Sigmoid colon (tissue), 6 donors: ENCODE measurements at regions not wholly inside any gene's neighbourhood (a gene's known extent, or its start where the extent isn't known, plus 50 kb on each side); places are given as distances from the start of the nearest gene placed in this dataset.
"Not testable (repeated sequence)": the region's sequence is repeated elsewhere in the genome, so short reads cannot be mapped to it uniquely, and the experiment has no call there.

Experiments used
- DNase-seq: peaks from one replicate; pipeline ENCODE4 v3.0.0-alpha.2; 2019
- H3K27ac ChIP-seq, 4 donors: fragments of 200-600 bp; sonication (generic); one replicate each; pipeline ENCODE4 v1.5.1; 2016 to 2019; ENCODE audit warnings: mild to moderate bottlenecking in 1 of 4
- H3K27me3 ChIP-seq, 3 donors: fragments of 200-600 bp; sonication (generic); one replicate each; pipeline ENCODE4 v1.5.1; 2019; ENCODE audit warnings: mild to moderate bottlenecking in 1 of 3
- H3K36me3 ChIP-seq, 4 donors: fragments of 200-600 bp; sonication (generic); one replicate each; pipeline ENCODE4 v1.5.1; 2016 to 2019
- H3K4me1 ChIP-seq, 4 donors: fragments of 200-600 bp; sonication (generic); one replicate each; pipeline ENCODE4 v1.5.1; 2017 to 2019
- H3K4me3 ChIP-seq, 4 donors: fragments of 200-600 bp; sonication (generic); one replicate each; pipeline ENCODE4 v1.5.1; 2017 to 2019; ENCODE audit warnings: mild to moderate bottlenecking in 2 of 4, moderate library complexity in 1 of 4
- H3K9me3 ChIP-seq, 4 donors: fragments of 200-600 bp in 3 of 4; sonication (generic) in 3 of 4; one replicate each; pipeline versions ENCODE4 v1.5.1 to v1.6.1; 2013 to 2019
- EP300 ChIP-seq, 4 donors: sonication (generic); formaldehyde crosslinking; IDR thresholded peaks; one replicate each; pipeline ENCODE4 v1.6.1; 2017; ENCODE audit warnings: antibody characterized with exemption in 4 of 4
- POLR2A ChIP-seq, 2 donors: fragments of 450-650 bp; IDR thresholded peaks; one replicate each; pipeline ENCODE4 v1.6.1; 2016; ENCODE audit warnings: antibody characterized with exemption in 2 of 2, mild to moderate bottlenecking in 2 of 2, moderate library complexity in 2 of 2
- POLR2AphosphoS5 ChIP-seq, 4 donors: sonication (generic); formaldehyde crosslinking; IDR thresholded peaks; one replicate each; pipeline ENCODE4 v1.6.1; 2017; ENCODE audit warnings: antibody characterized with exemption in 4 of 4
- WGBS, 2 donors: extraction: QIAGEN DNeasy Blood & Tissue Kit; methylation state at CpG; one replicate each; pipeline ENCODE4 v1.1.7; 2013; 5-methylcytosine and 5-hydroxymethylcytosine counted together
- intact Hi-C: fragments of 100-400 bp; cut with DNase I; formaldehyde crosslinking; loops from one replicate; pipeline ENCODE4 v1.15.1; 2023
- TF ChIP-seq, protein P1 (sequence below), 4 experiments: fragments of 450-650 bp in 3 of 4; fragments of 200-600 bp in 1 of 4; IDR thresholded peaks; one replicate each; pipeline ENCODE4 v1.5.1; 2016 to 2019; ENCODE audit warnings: antibody characterized with exemption in 4 of 4, mild to moderate bottlenecking in 3 of 4, moderate library complexity in 2 of 4
- donor health status: healthy with polysubstance abuse.
- donor health status: healthy.

DNA sequence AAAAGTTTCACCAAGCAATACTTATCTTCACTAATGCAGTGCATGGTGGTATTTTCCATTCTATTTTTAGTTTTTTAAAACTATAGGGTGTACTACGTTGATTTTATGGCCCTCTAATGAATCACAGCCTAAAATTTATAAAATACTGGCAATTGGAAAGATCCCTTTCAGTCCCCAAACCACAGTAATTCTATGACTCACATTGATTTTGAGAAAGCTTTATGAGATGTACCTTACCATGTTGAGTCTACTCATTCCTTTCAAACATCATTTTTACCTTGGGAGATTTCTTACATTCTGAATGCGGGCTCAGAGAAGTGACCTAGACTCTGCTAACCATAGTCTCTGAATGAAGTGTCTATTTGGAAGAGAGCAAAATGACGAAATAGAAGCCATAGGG is 141.6 kb downstream of the GPR85 start:
- no peaks in the 10 kb centered on the region for H3K27me3 ChIP-seq
- no peaks in the 10 kb centered on the region for H3K36me3 ChIP-seq
- peaks cover 0 to 5% (median 0%) of the 10 kb centered on the region in 4 donors for H3K4me1 ChIP-seq
- no peak overlapping the region for H3K4me3 ChIP-seq
- DNase-seq = no peak
- WGBS, 2 donors = 74 to 82% methylated on average over 3 of the region's 3 CpGs
- intact Hi-C loops = no loop called here
- TF ChIP-seq POLR2A (IDR thresholded peaks at IDR 0.05) (no peak), EP300 (IDR thresholded peaks at IDR 0.05) (no peak), POLR2AphosphoS5 (IDR thresholded peaks at IDR 0.05) (no peak)
- TF ChIP-seq, protein P1, sequence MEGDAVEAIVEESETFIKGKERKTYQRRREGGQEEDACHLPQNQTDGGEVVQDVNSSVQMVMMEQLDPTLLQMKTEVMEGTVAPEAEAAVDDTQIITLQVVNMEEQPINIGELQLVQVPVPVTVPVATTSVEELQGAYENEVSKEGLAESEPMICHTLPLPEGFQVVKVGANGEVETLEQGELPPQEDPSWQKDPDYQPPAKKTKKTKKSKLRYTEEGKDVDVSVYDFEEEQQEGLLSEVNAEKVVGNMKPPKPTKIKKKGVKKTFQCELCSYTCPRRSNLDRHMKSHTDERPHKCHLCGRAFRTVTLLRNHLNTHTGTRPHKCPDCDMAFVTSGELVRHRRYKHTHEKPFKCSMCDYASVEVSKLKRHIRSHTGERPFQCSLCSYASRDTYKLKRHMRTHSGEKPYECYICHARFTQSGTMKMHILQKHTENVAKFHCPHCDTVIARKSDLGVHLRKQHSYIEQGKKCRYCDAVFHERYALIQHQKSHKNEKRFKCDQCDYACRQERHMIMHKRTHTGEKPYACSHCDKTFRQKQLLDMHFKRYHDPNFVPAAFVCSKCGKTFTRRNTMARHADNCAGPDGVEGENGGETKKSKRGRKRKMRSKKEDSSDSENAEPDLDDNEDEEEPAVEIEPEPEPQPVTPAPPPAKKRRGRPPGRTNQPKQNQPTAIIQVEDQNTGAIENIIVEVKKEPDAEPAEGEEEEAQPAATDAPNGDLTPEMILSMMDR (IDR thresholded peaks at IDR 0.05) = no peak
- no peaks in the 10 kb centered on the region for H3K9me3 ChIP-seq
- H3K27ac ChIP-seq = no peak overlapping the region

DNA sequence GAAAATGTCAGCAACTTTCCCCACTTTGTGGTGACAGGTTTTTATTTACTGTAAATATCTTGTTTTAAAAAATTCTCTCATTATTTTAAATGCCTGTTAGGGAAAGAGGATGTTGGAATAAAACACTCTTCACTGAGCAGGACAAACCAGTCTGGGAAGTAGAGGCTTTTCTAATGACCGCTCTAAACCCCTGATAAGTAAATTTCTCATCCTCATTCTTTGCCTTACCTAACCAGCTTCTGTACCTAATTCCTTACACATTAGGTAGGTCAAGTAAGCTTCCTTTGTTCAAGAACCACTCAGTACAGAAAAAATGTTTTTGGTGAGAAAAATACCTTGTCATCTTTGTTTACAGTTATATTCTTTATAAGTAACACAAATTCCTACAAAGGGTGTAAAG is 143.6 kb downstream of the GPR85 start:
- no peak overlapping the region for H3K4me3 ChIP-seq
- no peaks in the 10 kb centered on the region for H3K36me3 ChIP-seq

DNA sequence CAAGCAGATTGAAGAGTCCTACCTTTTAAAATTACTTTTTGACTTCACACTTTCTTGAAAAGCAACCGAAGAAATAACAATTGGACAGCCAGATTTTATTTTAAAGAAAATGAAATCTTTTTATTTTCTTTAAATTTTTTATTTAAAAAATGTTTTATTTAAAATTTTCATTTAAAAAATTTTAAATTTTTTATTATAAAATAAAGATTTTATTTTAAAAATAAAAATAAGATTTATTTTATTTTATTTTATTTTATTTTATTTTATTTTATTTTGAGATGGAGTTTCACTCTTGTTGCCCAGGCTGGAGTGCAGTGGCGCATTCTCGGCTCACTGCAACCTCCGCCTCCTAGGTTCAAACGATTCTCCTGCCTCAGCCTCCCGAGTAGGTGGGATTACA is 144.5 kb downstream of the GPR85 start:
- DNase-seq, H3K9me3 ChIP-seq, H3K27me3 ChIP-seq, H3K27ac ChIP-seq, H3K4me3 ChIP-seq, H3K36me3 ChIP-seq: not testable (repeated sequence)
- H3K4me1 ChIP-seq = peaks cover 0 to 22% (median 17%) of the 10 kb centered on the region in 4 donors
- WGBS, 2 donors = 96 to 97% methylated on average over 6 of the region's 6 CpGs
- intact Hi-C loops = loop anchor here (5.0 kb wide), 1 partner anchor 45 kb away; no protein-coding TSS in a partner anchor

More for the DNA sequence above, 143.6 kb downstream of the GPR85 start:
- intact Hi-C loops = loop anchor here (5.0 kb wide), 1 partner anchor 44 kb away; no protein-coding TSS in a partner anchor
- no peak for DNase-seq
- no peaks in the 10 kb centered on the region for H3K27me3 ChIP-seq
- H3K4me1 ChIP-seq = peaks cover 0 to 13% (median 9%) of the 10 kb centered on the region in 4 donors
- TF ChIP-seq, protein P1 (IDR thresholded peaks at IDR 0.05) = no peak
- TF ChIP-seq EP300 (IDR thresholded peaks at IDR 0.05) (no peak), POLR2AphosphoS5 (IDR thresholded peaks at IDR 0.05) (no peak), POLR2A (IDR thresholded peaks at IDR 0.05) (no peak)
- no peak overlapping the region for H3K27ac ChIP-seq
- H3K9me3 ChIP-seq = no peaks in the 10 kb centered on the region
- WGBS, 2 donors = 93 to 95% methylated on average over 1 of the region's 1 CpG

DNA sequence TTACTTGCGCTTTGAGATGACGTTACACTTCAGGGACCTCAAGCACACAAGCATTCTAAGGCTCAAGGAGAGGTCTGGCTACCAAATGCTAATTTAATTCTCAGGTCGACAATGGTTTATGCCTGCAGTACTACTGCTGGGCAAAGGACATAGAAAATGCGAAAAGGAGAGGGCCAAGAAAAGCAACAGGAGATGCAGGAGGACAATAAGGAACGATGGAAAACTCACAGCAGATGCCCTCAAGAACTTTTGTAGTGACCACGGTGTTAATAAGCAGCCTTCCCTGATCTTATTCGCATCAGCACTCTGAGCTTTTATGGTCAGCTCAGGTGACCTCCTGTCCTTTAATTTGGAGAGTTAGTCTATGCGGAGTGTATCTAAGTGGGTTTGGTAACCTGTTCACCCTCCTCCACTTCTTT is 146.3 kb downstream of the GPR85 start:
- TF ChIP-seq, protein P1 (IDR thresholded peaks at IDR 0.05) = no peak
- TF ChIP-seq POLR2A (IDR thresholded peaks at IDR 0.05) (no peak), POLR2AphosphoS5 (IDR thresholded peaks at IDR 0.05) (no peak), EP300 (IDR thresholded peaks at IDR 0.05) (no peak)
- Histone ChIP-seq H3K36me3 (no peaks in the 10 kb centered on the region), H3K4me1 (peaks cover 0 to 34% (median 24%) of the 10 kb centered on the region in 4 donors), H3K27me3 (no peaks in the 10 kb centered on the region), H3K4me3 (peak overlapping the region; percentile 81 to 90 (median 90)), H3K27ac (peak overlapping the region; percentile 81 to 87 (median 86)), H3K9me3 (no peaks in the 10 kb centered on the region)
- 12 to 14% methylated on average over 8 of the region's 8 CpGs for WGBS, 2 donors
- intact Hi-C loops = loop anchor here (2.0 to 5.0 kb wide), 2 partner anchors 47 to 178 kb away; partner anchors contain the start of gene SMIM30
- DNase-seq = no peak

DNA sequence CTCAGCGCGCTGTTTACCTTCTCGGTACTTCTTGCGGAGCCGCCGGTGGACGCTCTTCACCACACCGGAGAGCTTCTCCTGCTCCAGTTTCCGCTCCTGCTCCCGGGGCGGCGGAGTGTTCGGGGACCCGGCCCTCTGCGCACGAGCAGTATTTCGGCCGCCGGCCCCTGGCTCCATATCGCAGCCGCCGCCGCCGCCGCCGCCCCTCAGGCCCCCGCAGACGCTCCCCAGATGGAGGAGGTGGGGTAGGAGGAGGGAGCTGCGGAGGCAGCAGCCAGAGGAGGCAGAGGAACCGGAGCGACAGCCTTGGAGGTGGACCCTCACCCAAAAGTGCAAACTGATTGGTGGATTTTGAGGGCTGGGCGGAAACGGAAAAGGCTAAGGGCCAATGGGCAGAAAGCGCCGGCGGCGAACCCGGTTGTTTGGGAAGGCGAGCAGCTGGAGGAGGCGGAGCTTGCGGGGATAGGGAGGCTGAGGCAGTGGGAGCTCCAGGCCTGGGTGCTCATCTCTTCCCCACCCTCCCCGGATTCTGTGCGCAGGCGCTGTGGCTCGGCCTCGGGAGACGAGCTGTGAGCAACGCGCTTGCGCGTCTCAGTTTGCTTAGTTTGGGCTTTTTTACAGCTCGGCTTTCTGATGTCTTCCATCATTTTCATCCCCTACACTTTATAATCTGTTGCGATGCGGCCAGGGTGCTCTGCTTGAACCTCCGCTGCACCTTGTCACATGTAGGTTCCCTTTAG is 146.9 kb downstream of the GPR85 start:
- DNase-seq = peak; percentile 100
- Histone ChIP-seq H3K27ac (peak overlapping the region; percentile 81 to 87 (median 86)), H3K4me3 (peak overlapping the region; percentile 81 to 90 (median 90)), H3K4me1 (peaks cover 0 to 37% (median 24%) of the 10 kb centered on the region in 4 donors), H3K36me3 (no peaks in the 10 kb centered on the region), H3K9me3 (no peaks in the 10 kb centered on the region), H3K27me3 (no peaks in the 10 kb centered on the region)
- WGBS, 2 donors = 0% methylated on average over 55 of the region's 55 CpGs
- intact Hi-C loops = loop anchor here (1.0 to 5.0 kb wide), 4 partner anchors 48 to 487 kb away; partner anchors contain the start of genes IFRD1, SMIM30 and TMEM168
- TF ChIP-seq POLR2AphosphoS5 (IDR thresholded peaks at IDR 0.05) (peak; percentile 21 to 84 (median 75)), POLR2A (IDR thresholded peaks at IDR 0.05) (peak; percentile 61 to 64)
- TF ChIP-seq, protein P1 (IDR thresholded peaks at IDR 0.05) = no peak
